Memory B cell (primary cell): ENCODE measurements at regions not wholly inside any gene's neighbourhood (a gene's known extent, or its start where the extent isn't known, plus 50 kb on each side); places are given as distances from the start of the nearest gene placed in this dataset.

Source experiments
- ATAC-seq: fragments of 150-1000 bp; cut with Tn5 transposase; 2 replicates; pipeline ENCODE4 v1.10.0; 2021; ENCODE audit warnings: low read depth, mild to moderate bottlenecking, moderate library complexity
- DNase-seq, 2 donors: peaks; one replicate each; pipeline ENCODE4 v3.0.0; 2022; ENCODE audit warnings: low spot score in 2 of 2
- H3K27ac Mint-ChIP-seq: one replicate; pipeline ENCODE4 v1.8.0; 2022; ENCODE audit warnings: mild to moderate bottlenecking, moderate library complexity, mixed read lengths
- H3K27me3 Mint-ChIP-seq: one replicate; pipeline ENCODE4 v1.8.0; 2022; ENCODE audit warnings: mixed read lengths
- H3K36me3 Mint-ChIP-seq: one replicate; pipeline ENCODE4 v1.8.0; 2022; ENCODE audit warnings: mild to moderate bottlenecking, mixed read lengths
- H3K4me1 Mint-ChIP-seq: one replicate; pipeline ENCODE4 v1.8.0; 2022; ENCODE audit warnings: mixed read lengths
- H3K4me3 Mint-ChIP-seq: one replicate; pipeline ENCODE4 v1.8.0; 2022; ENCODE audit warnings: mild to moderate bottlenecking, moderate library complexity, mixed read lengths
- H3K9me3 Mint-ChIP-seq: one replicate; pipeline ENCODE4 v1.8.0; 2022; ENCODE audit warnings: mixed read lengths

GRCh38 chr13:73189776-73190175 is 131.0 kb downstream of the KLF5 start:
- H3K27me3 Mint-ChIP-seq = no peaks in the 10 kb centered on the region
- H3K36me3 Mint-ChIP-seq = no peaks in the 10 kb centered on the region
- no peaks in the 10 kb centered on the region for H3K4me1 Mint-ChIP-seq
- H3K27ac Mint-ChIP-seq = no peak overlapping the region
- H3K4me3 Mint-ChIP-seq = no peak overlapping the region
- peaks cover 5% of the 10 kb centered on the region for H3K9me3 Mint-ChIP-seq
- ATAC-seq (no peak), DNase-seq (no peak)

GRCh38 chr13:73189362-73189761 is 130.6 kb downstream of the KLF5 start:
- DNase-seq = no peak
- no peak overlapping the region for H3K27ac Mint-ChIP-seq
- H3K4me1 Mint-ChIP-seq = no peaks in the 10 kb centered on the region
- H3K4me3 Mint-ChIP-seq = no peak overlapping the region
- no peaks in the 10 kb centered on the region for H3K36me3 Mint-ChIP-seq
- ATAC-seq = no peak
- H3K9me3 Mint-ChIP-seq = peaks cover 5% of the 10 kb centered on the region
- H3K27me3 Mint-ChIP-seq = no peaks in the 10 kb centered on the region

GRCh38 chr13:73187106-73187505 is 128.3 kb downstream of the KLF5 start:
- H3K27ac Mint-ChIP-seq = no peak overlapping the region
- H3K4me1 Mint-ChIP-seq = no peaks in the 10 kb centered on the region

DNA sequence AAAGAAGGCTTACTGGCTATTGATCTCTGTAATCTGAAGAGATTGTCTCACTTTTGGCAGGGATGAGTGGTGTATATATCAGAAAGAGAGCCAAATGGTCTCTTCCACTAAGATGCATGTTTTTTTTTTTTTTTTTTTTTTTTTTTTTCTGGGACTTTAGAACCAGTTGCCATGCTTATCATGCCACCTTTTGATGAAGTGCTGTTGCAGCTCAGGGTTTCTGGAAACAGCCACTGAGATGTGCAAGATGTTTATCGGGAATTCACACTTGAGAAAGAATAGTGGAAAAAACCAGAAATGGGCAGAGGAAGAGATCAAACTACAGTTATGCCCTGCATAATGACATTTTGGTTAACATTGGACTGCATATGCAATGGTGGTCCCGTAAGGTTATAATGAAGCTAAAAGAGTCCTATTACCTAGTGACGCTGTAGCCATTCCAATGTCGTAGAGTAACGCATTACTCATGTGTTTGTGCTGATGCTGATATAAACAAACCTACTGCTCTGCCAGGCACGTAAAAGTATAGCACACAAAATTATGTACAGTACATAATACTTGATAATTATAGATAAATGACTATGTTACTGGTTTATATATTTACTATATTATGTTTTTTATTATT is 121.0 kb downstream of the KLF5 start:
- no peak overlapping the region for H3K4me3 Mint-ChIP-seq
- H3K36me3 Mint-ChIP-seq = no peaks in the 10 kb centered on the region
- ATAC-seq = no peak
- H3K27me3 Mint-ChIP-seq = peaks cover 4% of the 10 kb centered on the region
- H3K9me3 Mint-ChIP-seq = peaks cover 2% of the 10 kb centered on the region
- H3K27ac Mint-ChIP-seq = no peak overlapping the region
- DNase-seq = no peak
- H3K4me1 Mint-ChIP-seq = no peaks in the 10 kb centered on the region

More at GRCh38 chr13:73187106-73187505, 128.3 kb downstream of the KLF5 start:
- DNase-seq (no peak), ATAC-seq (no peak)
- no peak overlapping the region for H3K4me3 Mint-ChIP-seq
- H3K27me3 Mint-ChIP-seq = peaks cover 2% of the 10 kb centered on the region
- no peaks in the 10 kb centered on the region for H3K36me3 Mint-ChIP-seq
- peaks cover 2% of the 10 kb centered on the region for H3K9me3 Mint-ChIP-seq

- Mint-ChIP-seq H3K27me3 (peaks cover 5% of the 10 kb centered on the region), H3K9me3 (peaks cover 1% of the 10 kb centered on the region), H3K4me1 (no peaks in the 10 kb centered on the region), H3K27ac (no peak overlapping the region), H3K36me3 (no peaks in the 10 kb centered on the region), H3K4me3 (no peak overlapping the region)
- DNase-seq (no peak), ATAC-seq (no peak)
These were observed 119.2 kb downstream of the KLF5 start for GRCh38 chr13:73177916-73178565.

DNA sequence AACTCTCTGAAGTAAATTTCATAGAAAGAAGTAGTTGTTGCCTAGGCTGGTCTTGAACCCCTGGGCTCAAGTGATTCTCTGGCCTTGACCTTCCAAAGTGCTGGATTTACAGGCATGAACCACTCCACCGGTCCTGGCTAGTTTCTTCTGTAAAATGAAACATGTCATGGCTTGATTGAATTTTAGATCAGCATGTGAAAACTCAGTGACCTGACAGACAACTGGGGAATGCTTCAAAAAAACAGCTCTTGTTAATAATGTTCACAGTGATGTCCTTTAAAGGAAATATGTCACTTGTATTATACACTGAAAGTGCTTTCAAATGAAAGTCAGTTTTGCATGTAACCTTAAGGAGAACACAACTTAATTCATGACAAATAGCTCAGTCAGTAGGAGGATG is 118.2 kb downstream of the KLF5 start:
- ATAC-seq (no peak), DNase-seq (no peak)
- H3K36me3 Mint-ChIP-seq = no peaks in the 10 kb centered on the region
- H3K27me3 Mint-ChIP-seq = peaks cover 3% of the 10 kb centered on the region
- no peak overlapping the region for H3K27ac Mint-ChIP-seq
- no peaks in the 10 kb centered on the region for H3K4me1 Mint-ChIP-seq
- no peak overlapping the region for H3K4me3 Mint-ChIP-seq
- no peaks in the 10 kb centered on the region for H3K9me3 Mint-ChIP-seq

DNA sequence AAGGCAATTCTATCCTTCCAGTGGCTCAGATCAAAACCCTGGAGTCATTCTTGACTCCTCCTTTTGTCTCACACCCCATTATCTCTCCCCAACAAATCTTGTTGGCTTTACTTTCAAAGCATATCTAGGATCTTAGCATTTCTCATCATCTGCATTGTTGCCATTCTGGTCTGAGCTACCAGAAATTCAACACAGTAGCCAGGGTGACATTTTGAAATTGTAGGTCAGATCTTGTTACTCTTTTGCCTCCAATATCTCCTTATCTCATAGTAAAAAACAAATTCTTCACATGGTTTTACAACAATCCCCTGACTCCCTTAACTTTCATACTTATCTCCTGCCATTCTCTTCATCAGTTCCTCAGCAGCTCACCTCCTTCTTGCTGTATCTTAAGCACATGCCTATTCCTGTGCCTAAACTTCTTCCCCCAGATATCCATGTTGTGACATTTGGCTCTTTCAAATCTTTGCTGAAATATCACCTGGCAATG is 115.8 kb downstream of the KLF5 start:
- ATAC-seq = no peak
- no peaks in the 10 kb centered on the region for H3K4me1 Mint-ChIP-seq
- no peak for DNase-seq
- H3K36me3 Mint-ChIP-seq = no peaks in the 10 kb centered on the region
- H3K9me3 Mint-ChIP-seq = no peaks in the 10 kb centered on the region
- H3K4me3 Mint-ChIP-seq = no peak overlapping the region
- peaks cover 3% of the 10 kb centered on the region for H3K27me3 Mint-ChIP-seq
- H3K27ac Mint-ChIP-seq = no peak overlapping the region

GRCh38 chr13:73173279-73173811 is 114.5 kb downstream of the KLF5 start:
- Mint-ChIP-seq H3K27ac (no peak overlapping the region), H3K27me3 (peaks cover 2% of the 10 kb centered on the region), H3K9me3 (no peaks in the 10 kb centered on the region), H3K36me3 (no peaks in the 10 kb centered on the region), H3K4me3 (no peak overlapping the region), H3K4me1 (no peaks in the 10 kb centered on the region)
- DNase-seq (no peak), ATAC-seq (no peak)

GRCh38 chr13:73171926-73172325 is 113.1 kb downstream of the KLF5 start:
- H3K4me3 Mint-ChIP-seq = no peak overlapping the region
- peaks cover 2% of the 10 kb centered on the region for H3K27me3 Mint-ChIP-seq
- H3K9me3 Mint-ChIP-seq = no peaks in the 10 kb centered on the region
- no peak overlapping the region for H3K27ac Mint-ChIP-seq
- DNase-seq (no peak), ATAC-seq (no peak)
- no peaks in the 10 kb centered on the region for H3K36me3 Mint-ChIP-seq
- no peaks in the 10 kb centered on the region for H3K4me1 Mint-ChIP-seq

GRCh38 chr13:73171271-73171682 is 112.5 kb downstream of the KLF5 start:
- ATAC-seq (no peak), DNase-seq (no peak)
- Mint-ChIP-seq H3K27me3 (peaks cover 2% of the 10 kb centered on the region), H3K4me3 (no peak overlapping the region), H3K9me3 (no peaks in the 10 kb centered on the region), H3K36me3 (no peaks in the 10 kb centered on the region), H3K4me1 (no peaks in the 10 kb centered on the region), H3K27ac (no peak overlapping the region)

DNA sequence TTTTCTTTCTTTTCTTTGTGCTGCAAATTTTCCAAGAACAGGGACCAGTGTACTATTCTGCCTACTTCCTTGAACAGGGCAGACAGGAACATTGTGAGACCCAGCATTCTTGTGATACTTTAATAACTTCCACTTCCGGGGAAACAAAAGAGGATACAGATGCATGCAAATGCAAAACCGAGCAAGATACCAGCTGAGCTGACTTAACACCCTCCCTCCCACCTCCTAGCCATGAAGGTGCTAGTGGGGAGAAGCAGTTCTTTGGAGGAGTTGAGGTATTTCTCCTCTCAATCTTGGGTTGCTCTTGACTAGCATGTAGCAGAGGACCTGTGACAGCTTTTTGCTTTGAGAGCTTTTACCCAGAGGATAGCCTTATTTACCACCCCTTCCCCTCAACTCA is 111.2 kb downstream of the KLF5 start:
- Mint-ChIP-seq H3K4me3 (no peak overlapping the region), H3K27ac (no peak overlapping the region), H3K9me3 (peaks cover 2% of the 10 kb centered on the region), H3K4me1 (no peaks in the 10 kb centered on the region), H3K36me3 (no peaks in the 10 kb centered on the region), H3K27me3 (peaks cover 4% of the 10 kb centered on the region)
- ATAC-seq (no peak), DNase-seq (no peak)

DNA sequence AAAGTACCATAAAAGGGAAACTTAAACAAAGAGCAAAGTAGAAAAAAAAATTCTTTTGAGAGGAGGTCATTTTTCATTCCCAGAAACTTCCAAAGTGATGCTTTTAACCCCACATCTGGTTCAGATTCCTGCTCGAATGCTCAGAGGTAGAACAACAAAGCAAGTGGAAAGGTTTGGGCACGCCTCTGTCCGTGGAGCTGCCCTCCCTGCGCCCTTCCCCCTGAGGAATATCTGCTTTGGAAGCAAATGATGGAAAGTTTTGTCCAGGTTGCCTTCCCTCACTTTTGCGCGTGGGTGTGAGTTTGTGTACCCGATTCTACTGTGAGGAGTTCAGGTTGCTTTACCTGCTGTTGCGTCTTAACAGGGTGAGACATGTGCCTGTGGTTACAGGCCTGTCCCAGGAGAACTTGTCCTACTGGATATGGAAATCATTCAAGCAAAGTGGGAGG is 110.2 kb downstream of the KLF5 start:
- ATAC-seq (no peak), DNase-seq (no peak)
- Mint-ChIP-seq H3K4me1 (no peaks in the 10 kb centered on the region), H3K4me3 (no peak overlapping the region), H3K27me3 (peaks cover 2% of the 10 kb centered on the region), H3K9me3 (peaks cover 2% of the 10 kb centered on the region), H3K36me3 (no peaks in the 10 kb centered on the region), H3K27ac (no peak overlapping the region)

GRCh38 chr13:73168226-73168952 is 109.6 kb downstream of the KLF5 start:
- Mint-ChIP-seq H3K27me3 (peaks cover 2% of the 10 kb centered on the region), H3K36me3 (no peaks in the 10 kb centered on the region), H3K9me3 (peaks cover 2% of the 10 kb centered on the region), H3K4me3 (no peak overlapping the region), H3K4me1 (no peaks in the 10 kb centered on the region), H3K27ac (no peak overlapping the region)
- ATAC-seq (no peak), DNase-seq (no peak)
